ENCODE measurements at regions not wholly inside any gene's neighbourhood (a gene's known extent, or its start where the extent isn't known, plus 50 kb on each side); places are given as distances from the start of the nearest gene placed in this dataset.
A peak's percentile ranks its signal among the peaks of the same experiment; 100 is the strongest.

DNA sequence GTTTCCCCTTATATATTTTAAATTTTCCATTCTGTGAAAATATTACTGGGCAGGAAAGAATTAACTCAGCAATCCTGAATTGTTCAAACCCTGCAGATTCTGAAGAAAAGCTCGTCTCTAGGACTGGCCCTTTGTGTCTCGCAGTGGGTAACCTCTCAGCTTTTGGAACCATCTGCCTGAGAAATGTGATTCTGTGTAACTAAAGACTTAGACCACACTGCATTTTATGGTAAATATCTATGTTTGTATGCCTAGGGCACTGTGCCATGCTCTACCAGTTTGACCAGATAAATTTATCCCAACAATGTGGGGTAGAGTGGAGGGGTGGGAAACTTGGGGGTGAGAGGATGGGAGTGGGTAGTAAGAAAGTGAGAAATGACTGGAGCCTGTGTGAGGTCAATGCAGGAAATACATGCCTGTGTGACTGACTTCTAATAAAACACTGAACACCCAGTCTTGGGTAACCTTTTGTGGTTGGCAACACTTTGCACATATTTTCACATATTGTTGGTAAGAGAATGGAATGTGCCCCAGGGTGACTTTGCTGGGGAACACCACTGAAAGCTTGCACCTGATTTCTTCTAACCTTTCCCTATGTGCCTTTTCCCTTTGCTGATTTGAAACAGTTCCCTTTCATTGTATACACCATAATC is 1181.9 kb downstream of the OLFM4 start:
- Histone ChIP-seq H3K27me3 (ENCODE audit: insufficient read depth, low read length) (no peaks in the 10 kb centered on the region), H3K4me3 (ENCODE audit: insufficient read depth, low read depth, low read length) (no peak overlapping the region), H3K27ac (ENCODE audit: low read depth, low read length) (no peak overlapping the region), H3K9me3 (ENCODE audit: insufficient read depth, low read depth, low read length) (no peaks in the 10 kb centered on the region), H2AFZ (ENCODE audit: low read depth, low read length) (no peak overlapping the region), H4K20me1 (ENCODE audit: insufficient read depth, low read length) (no peaks in the 10 kb centered on the region), H3K4me2 (ENCODE audit: low read length) (no peak overlapping the region), H3K9ac (ENCODE audit: low read length) (no peak overlapping the region), H3K36me3 (ENCODE audit: insufficient read depth, low read length) (no peaks in the 10 kb centered on the region), H3K79me2 (ENCODE audit: insufficient read depth, low read length) (no peaks in the 10 kb centered on the region), H3K4me1 (ENCODE audit: insufficient read depth, low read length) (no peaks in the 10 kb centered on the region)
- peaks cover 2% of the 10 kb centered on the region for H3K9me3 Mint-ChIP-seq (ENCODE audit: unreplicated experiment)
- no peaks in the 10 kb centered on the region for H3K36me3 Mint-ChIP-seq (ENCODE audit: low read depth, unreplicated experiment)
- H3K27ac Mint-ChIP-seq (ENCODE audit: unreplicated experiment) = peak overlapping the region; percentile 90
- H3K4me1 Mint-ChIP-seq (ENCODE audit: low read depth, unreplicated experiment) = peaks cover 8% of the 10 kb centered on the region
- FAIRE-seq = no peak
- H3K4me3 Mint-ChIP-seq (ENCODE audit: unreplicated experiment) = no peak overlapping the region
- TF ChIP-seq EZH2 (IDR thresholded peaks at IDR 0.05; ENCODE audit: insufficient read depth, low read length) = no peak
- TF ChIP-seq, protein P1, sequence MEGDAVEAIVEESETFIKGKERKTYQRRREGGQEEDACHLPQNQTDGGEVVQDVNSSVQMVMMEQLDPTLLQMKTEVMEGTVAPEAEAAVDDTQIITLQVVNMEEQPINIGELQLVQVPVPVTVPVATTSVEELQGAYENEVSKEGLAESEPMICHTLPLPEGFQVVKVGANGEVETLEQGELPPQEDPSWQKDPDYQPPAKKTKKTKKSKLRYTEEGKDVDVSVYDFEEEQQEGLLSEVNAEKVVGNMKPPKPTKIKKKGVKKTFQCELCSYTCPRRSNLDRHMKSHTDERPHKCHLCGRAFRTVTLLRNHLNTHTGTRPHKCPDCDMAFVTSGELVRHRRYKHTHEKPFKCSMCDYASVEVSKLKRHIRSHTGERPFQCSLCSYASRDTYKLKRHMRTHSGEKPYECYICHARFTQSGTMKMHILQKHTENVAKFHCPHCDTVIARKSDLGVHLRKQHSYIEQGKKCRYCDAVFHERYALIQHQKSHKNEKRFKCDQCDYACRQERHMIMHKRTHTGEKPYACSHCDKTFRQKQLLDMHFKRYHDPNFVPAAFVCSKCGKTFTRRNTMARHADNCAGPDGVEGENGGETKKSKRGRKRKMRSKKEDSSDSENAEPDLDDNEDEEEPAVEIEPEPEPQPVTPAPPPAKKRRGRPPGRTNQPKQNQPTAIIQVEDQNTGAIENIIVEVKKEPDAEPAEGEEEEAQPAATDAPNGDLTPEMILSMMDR (IDR thresholded peaks at IDR 0.05; ENCODE audit: insufficient read depth, low read depth, low read length) = no peak
- H3K27me3 Mint-ChIP-seq (ENCODE audit: low read depth, unreplicated experiment) = no peaks in the 10 kb centered on the region
- no peak for DNase-seq (ENCODE audit: low read depth)

DNA sequence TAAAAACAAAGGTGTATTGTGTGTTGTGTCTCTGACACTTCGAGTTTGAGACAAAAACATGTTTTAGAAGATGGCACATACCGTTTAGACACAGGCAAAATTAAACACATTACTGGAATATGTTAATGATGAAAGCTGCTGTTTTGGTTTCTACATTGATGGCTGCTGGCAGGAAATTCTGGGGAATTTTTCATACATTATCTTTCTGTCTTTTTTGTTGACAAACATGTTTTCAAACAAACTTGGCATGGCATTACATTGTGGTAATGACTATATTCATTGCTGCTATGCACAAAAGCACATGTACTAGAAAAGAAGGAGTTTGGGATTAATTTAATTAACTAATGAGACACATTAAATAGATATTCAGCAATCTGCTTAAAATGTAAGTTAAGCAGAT is 1187.6 kb downstream of the OLFM4 start:
- no peaks in the 10 kb centered on the region for H3K27me3 ChIP-seq (ENCODE audit: insufficient read depth, low read length)
- H3K79me2 ChIP-seq (ENCODE audit: insufficient read depth, low read length) = no peaks in the 10 kb centered on the region
- no peak overlapping the region for H3K9ac ChIP-seq (ENCODE audit: low read length)
- H3K4me1 ChIP-seq (ENCODE audit: insufficient read depth, low read length) = no peaks in the 10 kb centered on the region
- H3K4me2 ChIP-seq (ENCODE audit: low read length) = no peak overlapping the region
- no peaks in the 10 kb centered on the region for H3K4me1 Mint-ChIP-seq (ENCODE audit: low read depth, unreplicated experiment)
- H3K36me3 Mint-ChIP-seq (ENCODE audit: low read depth, unreplicated experiment) = no peaks in the 10 kb centered on the region
- H2AFZ ChIP-seq (ENCODE audit: low read depth, low read length) = no peak overlapping the region
- H4K20me1 ChIP-seq (ENCODE audit: insufficient read depth, low read length) = no peaks in the 10 kb centered on the region
- H3K27ac ChIP-seq (ENCODE audit: low read depth, low read length) = no peak overlapping the region
- H3K9me3 Mint-ChIP-seq (ENCODE audit: unreplicated experiment) = peaks cover 11% of the 10 kb centered on the region
- H3K27ac Mint-ChIP-seq (ENCODE audit: unreplicated experiment) = no peak overlapping the region
- no peak for DNase-seq (ENCODE audit: low read depth)
- H3K27me3 Mint-ChIP-seq (ENCODE audit: low read depth, unreplicated experiment) = no peaks in the 10 kb centered on the region
- no peaks in the 10 kb centered on the region for H3K36me3 ChIP-seq (ENCODE audit: insufficient read depth, low read length)
- no peak for FAIRE-seq
- no peak overlapping the region for H3K4me3 Mint-ChIP-seq (ENCODE audit: unreplicated experiment)
- peaks cover 2% of the 10 kb centered on the region for H3K9me3 ChIP-seq (ENCODE audit: insufficient read depth, low read depth, low read length)
- no peak overlapping the region for H3K4me3 ChIP-seq (ENCODE audit: insufficient read depth, low read depth, low read length)
- TF ChIP-seq, protein P1 (IDR thresholded peaks at IDR 0.05; ENCODE audit: insufficient read depth, low read depth, low read length) = no peak
- TF ChIP-seq EZH2 (IDR thresholded peaks at IDR 0.05; ENCODE audit: insufficient read depth, low read length) = no peak

DNA sequence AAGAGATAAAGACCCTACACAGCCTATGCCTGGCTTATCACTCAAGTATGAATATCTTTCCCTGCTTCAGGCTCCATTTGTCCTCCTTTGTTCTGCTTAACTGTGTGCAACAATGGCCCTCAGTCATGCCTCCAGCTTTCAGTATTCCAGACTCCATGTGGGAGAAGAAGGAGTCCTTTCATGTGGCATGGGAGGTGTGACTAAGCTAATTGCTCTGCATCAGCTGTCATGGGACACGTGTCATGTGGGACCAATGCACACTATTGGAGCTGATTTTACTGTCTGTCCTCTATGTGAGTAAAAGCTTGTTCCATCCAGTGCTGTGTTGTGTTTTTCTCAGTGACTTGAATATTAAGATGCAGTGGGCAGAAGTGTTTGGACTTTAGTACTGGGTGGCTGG is 1198.3 kb downstream of the OLFM4 start:
- Histone ChIP-seq H3K4me1 (ENCODE audit: insufficient read depth, low read length) (no peaks in the 10 kb centered on the region), H3K9me3 (ENCODE audit: insufficient read depth, low read depth, low read length) (peaks cover 4% of the 10 kb centered on the region), H3K9ac (ENCODE audit: low read length) (no peak overlapping the region), H3K27me3 (ENCODE audit: insufficient read depth, low read length) (no peaks in the 10 kb centered on the region), H3K4me3 (ENCODE audit: insufficient read depth, low read depth, low read length) (no peak overlapping the region), H4K20me1 (ENCODE audit: insufficient read depth, low read length) (no peaks in the 10 kb centered on the region), H3K27ac (ENCODE audit: low read depth, low read length) (no peak overlapping the region), H3K79me2 (ENCODE audit: insufficient read depth, low read length) (no peaks in the 10 kb centered on the region), H2AFZ (ENCODE audit: low read depth, low read length) (no peak overlapping the region), H3K4me2 (ENCODE audit: low read length) (no peak overlapping the region), H3K36me3 (ENCODE audit: insufficient read depth, low read length) (no peaks in the 10 kb centered on the region)
- DNase-seq (ENCODE audit: low read depth) = no peak
- Mint-ChIP-seq H3K4me1 (ENCODE audit: low read depth, unreplicated experiment) (no peaks in the 10 kb centered on the region), H3K27me3 (ENCODE audit: low read depth, unreplicated experiment) (no peaks in the 10 kb centered on the region), H3K36me3 (ENCODE audit: low read depth, unreplicated experiment) (no peaks in the 10 kb centered on the region), H3K9me3 (ENCODE audit: unreplicated experiment) (no peaks in the 10 kb centered on the region), H3K27ac (ENCODE audit: unreplicated experiment) (no peak overlapping the region), H3K4me3 (ENCODE audit: unreplicated experiment) (no peak overlapping the region)
- FAIRE-seq = no peak
- no peak for TF ChIP-seq EZH2 (IDR thresholded peaks at IDR 0.05; ENCODE audit: insufficient read depth, low read length)
- TF ChIP-seq, protein P1 (IDR thresholded peaks at IDR 0.05; ENCODE audit: insufficient read depth, low read depth, low read length) = no peak

Measured in astrocyte (in vitro differentiated cells and primary cell).